HCT116 (cell line): ENCODE measurements at regions not wholly inside any gene's neighbourhood (a gene's known extent, or its start where the extent isn't known, plus 50 kb on each side); places are given as distances from the start of the nearest gene placed in this dataset.

ENCODE experiments used
- ATAC-seq: fragments of 200-7000 bp; cut with Tn5 transposase; 2 replicates; pipeline ENCODE4 v1.9.1; 2020; ENCODE audit warnings: mild to moderate bottlenecking, moderate library complexity
- BruUV-seq: library from RNA; stranded (reverse); fragments of 400-500 nt; replicated peaks from 2 replicates; lab custom pipeline; 2021; lab: Mats Ljungman, UMichigan
- CTCF ChIA-PET: fragments of 300-600 bp; sonication (Branson Sonifier 250); formaldehyde crosslinking; loops from one replicate; lab custom pipeline; 2021; ENCODE audit warnings: antibody characterized with exemption; lab: Charles Lee
- POLR2A ChIA-PET: fragments of 300-600, 350-600 bp; sonication (Branson Sonifier 250); formaldehyde crosslinking; loops from one replicate; lab custom pipeline; 2021; ENCODE audit warnings: antibody characterized with exemption; lab: Charles Lee
- RAD21 ChIA-PET, 2 experiments: fragments of 300-600 bp; sonication (Branson Sonifier 250); formaldehyde crosslinking; loops; one replicate each; lab custom pipeline; 2023; ENCODE audit warnings: low total read pairs in 2 of 2; ENCODE audit not compliant: uncharacterized antibody in 2 of 2, unreplicated experiment in 2 of 2, low non-redundant PET in 1 of 2; lab: Charles Lee
- DNase-seq: peaks from one replicate; pipeline ENCODE4 v3.0.0-alpha.2; 2010; ENCODE audit warnings: low read depth, low spot score
- H2AFZ ChIP-seq: fragments of 200-600 bp; shearing (Covaris generic), sonication (generic); 2 replicates; pipeline ENCODE4 v1.6.1; 2017; ENCODE audit warnings: low read depth, mixed run types, mixed read lengths, antibody characterized with exemption, low read length; ENCODE audit not compliant: poor library complexity, severe bottlenecking
- H3K27ac ChIP-seq: 2 replicates; pipeline ENCODE4 v1.5.1; 2012; ENCODE audit warnings: low read depth, low read length
- H3K27me3 ChIP-seq: fragments of 200-600 bp; sonication (generic); 2 replicates; pipeline ENCODE4 v1.6.1; 2016; ENCODE audit warnings: mixed run types, low read length, mixed read lengths; ENCODE audit not compliant: insufficient read depth
- H3K36me3 ChIP-seq, 2 experiments: fragments of 200-500 bp in 1 of 2; fragments of 200-600 bp in 1 of 2; sonication (Bioruptor generic) in 1 of 2; sonication (generic) in 1 of 2; 2 replicates each; pipeline versions ENCODE4 v1.5.1 to v1.6.1; 2014 to 2016; ENCODE audit warnings: low read length in 2 of 2, inconsistent platforms in 1 of 2, mixed read lengths in 1 of 2, mixed run types in 1 of 2; ENCODE audit not compliant: insufficient read depth in 2 of 2, control insufficient read depth in 1 of 2
- H3K4me1 ChIP-seq, 2 experiments: fragments of 200-600 bp in 1 of 2; sonication (generic) in 1 of 2; 2 replicates each; pipeline versions ENCODE4 v1.5.1 to v1.6.1; 2012 to 2017; ENCODE audit warnings: low read length in 2 of 2, inconsistent platforms in 1 of 2, mild to moderate bottlenecking in 1 of 2, mixed read lengths in 1 of 2, mixed run types in 1 of 2, moderate library complexity in 1 of 2; ENCODE audit not compliant: insufficient read depth in 2 of 2, control insufficient read depth in 1 of 2
- H3K4me2 ChIP-seq: fragments of 200-600 bp; sonication (generic); 2 replicates; pipeline ENCODE4 v1.6.1; 2017; ENCODE audit warnings: mixed run types, low read length, mixed read lengths
- H3K4me3 ChIP-seq, 2 experiments: fragments of 200-600 bp in 1 of 2; sonication (generic) in 1 of 2; replicated peaks in 1 of 2; 2 replicates each; pipeline ENCODE4 v1.5.1; 2011 to 2016; ENCODE audit warnings: low read length in 2 of 2, control low read depth in 1 of 2, low read depth in 1 of 2, mild to moderate bottlenecking in 1 of 2, mixed read lengths in 1 of 2, mixed run types in 1 of 2
- H3K79me2 ChIP-seq: fragments of 200-600 bp; sonication (generic); 2 replicates; pipeline ENCODE4 v1.6.1; 2017; ENCODE audit warnings: mild to moderate bottlenecking, mixed run types, low read length, moderate library complexity, mixed read lengths; ENCODE audit not compliant: insufficient read depth
- H3K9ac ChIP-seq: fragments of 200-600 bp; sonication (generic); 2 replicates; pipeline ENCODE4 v1.6.1; 2016; ENCODE audit warnings: low read length, mixed read lengths
- H3K9me2 ChIP-seq: fragments of 200-600 bp; sonication (generic), shearing (Covaris generic); 2 replicates; pipeline ENCODE4 v1.6.1; 2017; ENCODE audit warnings: mixed run types, mild to moderate bottlenecking, moderate library complexity; ENCODE audit not compliant: insufficient read depth
- H3K9me3 ChIP-seq, 2 experiments: fragments of 200-500 bp in 1 of 2; fragments of 200-600 bp in 1 of 2; sonication (Bioruptor generic) in 1 of 2; sonication (generic) in 1 of 2; 2 replicates each; pipeline ENCODE4 v1.6.1; 2014 to 2017; ENCODE audit warnings: low read length in 2 of 2, mixed read lengths in 2 of 2, inconsistent platforms in 1 of 2, low read depth in 1 of 2, mild to moderate bottlenecking in 1 of 2, mixed run types in 1 of 2, moderate library complexity in 1 of 2; ENCODE audit not compliant: control insufficient read depth in 1 of 2, insufficient read depth in 1 of 2
- H4K20me1 ChIP-seq: fragments of 200-600 bp; sonication (generic), shearing (Covaris generic); 2 replicates; pipeline ENCODE4 v1.6.1; 2017; ENCODE audit warnings: mixed run types, mild to moderate bottlenecking, moderate library complexity; ENCODE audit not compliant: insufficient read depth
- CBX3 ChIP-seq: IDR thresholded peaks from 2 replicates; pipeline ENCODE4 v1.6.1; 2012; ENCODE audit warnings: low read depth
- CTCF ChIP-seq, 3 experiments: fragments of 200-600 bp in 1 of 3; sonication (generic) in 1 of 3; IDR thresholded peaks in 2 of 3; conservative IDR thresholded peaks in 1 of 3; 2 replicates each; pipeline ENCODE4 v1.5.1; 2012 to 2017; ENCODE audit warnings: low read depth in 2 of 3, low read length in 2 of 3, antibody characterized with exemption in 1 of 3, borderline replicate concordance in 1 of 3, control low read depth in 1 of 3, mild to moderate bottlenecking in 1 of 3, mixed read lengths in 1 of 3, mixed run types in 1 of 3, moderate library complexity in 1 of 3; ENCODE audit not compliant: insufficient read depth in 1 of 3
- EGR1 ChIP-seq: IDR thresholded peaks from 2 replicates; pipeline ENCODE4 v1.6.1; 2012; ENCODE audit warnings: low read depth
- ELF1 ChIP-seq: IDR thresholded peaks from 2 replicates; pipeline ENCODE4 v1.6.1; 2012; ENCODE audit warnings: low read depth, borderline replicate concordance
- EZH2 ChIP-seq: fragments of 200-600 bp; sonication (generic); IDR thresholded peaks from 2 replicates; pipeline ENCODE4 v1.6.1; 2017; ENCODE audit warnings: antibody characterized with exemption, mixed run types
- EZH2phosphoT487 ChIP-seq: fragments of 200-600 bp; IDR thresholded peaks from 2 replicates; pipeline ENCODE4 v1.6.1; 2018; ENCODE audit warnings: antibody characterized with exemption, borderline replicate concordance
- FOSL1 ChIP-seq: IDR thresholded peaks from 2 replicates; pipeline ENCODE4 v1.6.1; 2012; ENCODE audit warnings: low read depth
- JUND ChIP-seq: IDR thresholded peaks from 2 replicates; pipeline ENCODE4 v1.6.1; 2012
- MAX ChIP-seq: IDR thresholded peaks from 2 replicates; pipeline ENCODE4 v1.6.1; 2012
- POLR2A ChIP-seq: IDR thresholded peaks from 2 replicates; pipeline ENCODE4 v1.7.0; 2011; ENCODE audit warnings: borderline replicate concordance; ENCODE audit not compliant: insufficient read depth, insufficient read length; ENCODE audit errors: extremely low read depth
- SIN3A ChIP-seq: IDR thresholded peaks from 2 replicates; pipeline ENCODE4 v1.6.1; 2012; ENCODE audit warnings: low read depth
- TCF7L2 ChIP-seq: IDR thresholded peaks from 2 replicates; pipeline ENCODE4 v1.7.0; 2011; ENCODE audit warnings: borderline replicate concordance, inconsistent platforms; ENCODE audit not compliant: insufficient read depth, insufficient read length; ENCODE audit errors: extremely low read depth
- ZBTB33 ChIP-seq: IDR thresholded peaks from 2 replicates; pipeline ENCODE4 v1.6.1; 2011; ENCODE audit warnings: mild to moderate bottlenecking, low read length, moderate library complexity; ENCODE audit not compliant: insufficient replicate concordance; ENCODE audit errors: extremely low read depth
- intact Hi-C: fragments of 100-400 bp; cut with micrococcal nuclease; formaldehyde crosslinking; loops from 2 replicates; pipeline ENCODE4 v1.10.0; 2022

- no TSS peak for BruUV-seq
- RAD21 ChIA-PET: no interaction called here
- no peaks in the 10 kb centered on the region for H4K20me1 ChIP-seq
- H3K4me3 ChIP-seq: no peak overlapping the region
- H3K36me3 ChIP-seq: no peaks in the 10 kb centered on the region
- no peaks in the 10 kb centered on the region for H3K27me3 ChIP-seq
- POLR2A ChIA-PET: no interaction called here
- no peak overlapping the region for H2AFZ ChIP-seq
- H3K4me2 ChIP-seq: no peak overlapping the region
- no peak overlapping the region for H3K27ac ChIP-seq
- no peak for TF ChIP-seq POLR2A
- no peak for TF ChIP-seq SIN3A
- TF ChIP-seq MAX: no peak
- TF ChIP-seq TCF7L2: no peak
- TF ChIP-seq JUND: no peak
- no peak for TF ChIP-seq ZBTB33
- no peak for TF ChIP-seq CBX3
- no peak for TF ChIP-seq EGR1
- TF ChIP-seq FOSL1: no peak
- TF ChIP-seq EZH2: no peak
- TF ChIP-seq EZH2phosphoT487: no peak
- no peak for TF ChIP-seq ELF1
- TF ChIP-seq CTCF (IDR thresholded peaks at IDR 0.05 in 2 of 3, conservative IDR thresholded peaks at IDR 0.05 in 1 of 3; ENCODE audit: borderline replicate concordance in 1 of 3, insufficient read depth in 1 of 3, low read depth in 2 of 3, low read length in 2 of 3): no peak
- H3K9me3 ChIP-seq: no peaks in the 10 kb centered on the region
- H3K4me1 ChIP-seq: peaks cover 0 to 3% of the 10 kb centered on the region in 2 experiments; a peak in 1 of 4 replicates
- ATAC-seq: no peak
- H3K9ac ChIP-seq: no peak overlapping the region
- no peaks in the 10 kb centered on the region for H3K9me2 ChIP-seq
- no peaks in the 10 kb centered on the region for H3K79me2 ChIP-seq
- CTCF ChIA-PET: no interaction called here
- intact Hi-C loops: no loop called here
- no peak for DNase-seq
Observed at GRCh38 chr3:6523043-6523442, 337.9 kb upstream of the GRM7 start.
